GM19455 (cell line): ENCODE measurements at regions not wholly inside any gene's neighbourhood (a gene's known extent, or its start where the extent isn't known, plus 50 kb on each side); places are given as distances from the start of the nearest gene placed in this dataset.

Experiments
- ATAC-seq: cut with Tn5 transposase; IDR thresholded peaks from one replicate; pipeline ENCODE4 v1.9.1; 2021; ENCODE audit not compliant: unreplicated experiment

- no peak for ATAC-seq
Measured at GRCh38 chr3:117366574-117366973, 657.0 kb downstream of the TUSC7 start.

- no peak for ATAC-seq
Measured at GRCh38 chr3:117367861-117368260, 658.3 kb downstream of the TUSC7 start.

DNA sequence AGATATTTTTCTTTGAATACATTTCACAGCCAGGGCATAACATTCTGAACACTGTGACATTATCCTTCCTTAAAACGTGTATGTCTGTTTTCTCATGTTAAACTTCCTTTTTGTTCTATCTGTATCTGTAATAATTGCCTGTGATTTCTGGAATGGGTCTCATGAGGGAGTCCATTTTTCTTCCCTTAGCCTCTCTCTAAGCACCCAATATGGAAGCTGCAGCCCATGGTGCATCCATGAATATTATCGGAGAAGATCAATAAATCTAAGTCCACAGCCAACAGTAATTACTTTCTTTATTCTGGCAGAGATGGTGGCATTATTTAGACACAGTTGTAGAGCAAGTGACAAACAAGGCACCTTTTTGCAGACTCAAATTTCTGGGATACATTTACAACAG, 671.1 kb downstream of the TUSC7 start:
- ATAC-seq: no peak

DNA sequence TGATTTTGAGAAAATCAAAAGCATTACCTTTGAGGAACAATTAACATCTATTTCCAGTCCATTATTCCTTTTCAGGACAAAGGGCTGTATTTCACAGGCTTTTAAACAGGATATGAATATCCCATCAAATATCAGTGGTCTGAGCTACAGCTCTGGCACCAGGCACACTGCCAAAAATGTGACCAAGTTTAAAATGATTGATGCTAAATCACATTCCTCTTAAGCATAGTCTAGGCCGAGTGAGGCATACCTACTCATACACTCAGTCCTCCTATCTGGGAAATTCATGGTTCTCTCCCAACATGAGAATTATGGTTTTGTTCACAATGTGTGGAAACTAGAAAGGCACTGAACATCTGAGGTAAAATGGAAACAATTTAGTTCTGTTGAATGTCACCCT, 683.5 kb downstream of the TUSC7 start:
- ATAC-seq: no peak

DNA sequence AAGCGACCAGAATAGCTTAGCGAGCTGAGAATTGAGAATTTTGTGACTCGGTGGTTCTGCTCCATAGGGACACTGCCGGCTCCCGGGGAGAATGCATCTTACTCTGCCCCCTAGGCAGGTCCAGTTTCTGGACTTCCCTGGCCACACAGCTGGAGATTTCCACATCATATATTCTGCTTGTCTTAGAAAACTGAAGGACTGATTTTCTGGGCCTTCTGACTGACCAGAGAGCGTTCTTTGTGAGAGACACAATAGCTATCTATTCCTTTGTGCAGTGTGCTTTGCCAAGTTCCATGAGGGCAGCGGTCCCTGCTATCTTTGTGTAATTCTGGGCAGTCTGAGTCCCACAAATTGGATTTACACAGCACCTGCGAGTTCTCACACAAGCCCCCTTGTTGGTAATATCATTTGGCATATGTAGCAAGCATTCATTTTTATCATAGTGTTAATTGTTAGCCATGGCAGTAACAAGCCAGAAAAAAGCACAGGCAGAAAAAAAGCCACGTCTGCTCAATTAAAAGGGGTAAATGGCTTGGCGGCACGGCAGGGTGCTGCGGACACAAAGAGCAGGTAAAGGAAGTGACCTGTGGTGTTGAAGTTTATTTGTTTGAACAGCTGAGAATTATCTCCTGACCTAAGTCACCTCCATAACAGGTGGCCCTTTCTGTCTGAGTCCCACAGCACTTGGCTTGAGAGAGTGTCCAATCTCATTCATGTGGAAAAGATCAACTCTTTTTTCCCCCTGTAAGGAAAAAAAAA, 688.7 kb downstream of the TUSC7 start:
- ATAC-seq: no peak

DNA sequence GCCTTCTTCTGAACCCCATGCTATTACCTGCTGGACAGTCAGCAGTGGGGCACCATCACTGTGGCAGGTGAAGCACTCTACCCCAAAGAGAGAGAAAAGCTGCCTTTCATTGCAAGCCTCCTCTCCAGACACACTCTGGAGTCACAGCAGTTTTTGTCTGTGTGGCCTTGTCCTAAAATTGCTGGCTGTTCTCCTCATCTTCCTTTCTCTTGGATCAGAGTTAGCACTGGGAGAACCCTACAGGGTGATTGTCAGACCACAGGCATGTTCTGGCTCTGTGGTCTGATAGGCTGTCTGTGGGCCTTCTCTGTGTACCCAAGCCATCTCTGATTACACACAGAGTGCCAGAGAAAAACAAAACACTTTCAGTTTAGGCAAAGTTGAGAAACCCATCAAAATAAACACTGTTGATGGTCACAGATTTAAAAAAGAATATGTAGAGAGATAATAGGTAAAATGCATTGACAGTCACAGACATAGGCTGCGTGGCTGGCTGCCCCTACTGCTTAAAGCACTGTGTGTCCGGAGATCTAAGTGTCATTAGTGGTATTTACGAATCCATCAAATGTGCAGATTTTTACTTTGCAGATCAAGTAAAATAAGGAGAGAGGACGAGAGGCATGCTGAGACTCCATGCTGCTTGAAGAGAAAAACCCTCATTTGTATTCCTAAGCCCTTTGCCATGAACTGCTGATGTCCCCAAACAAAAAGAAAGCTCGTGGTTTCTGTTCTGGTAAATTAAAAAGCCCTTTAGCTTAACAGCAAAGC, 689.9 kb downstream of the TUSC7 start:
- ATAC-seq: no peak

GRCh38 chr3:117400303-117400702, 690.7 kb downstream of the TUSC7 start:
- no peak for ATAC-seq

DNA sequence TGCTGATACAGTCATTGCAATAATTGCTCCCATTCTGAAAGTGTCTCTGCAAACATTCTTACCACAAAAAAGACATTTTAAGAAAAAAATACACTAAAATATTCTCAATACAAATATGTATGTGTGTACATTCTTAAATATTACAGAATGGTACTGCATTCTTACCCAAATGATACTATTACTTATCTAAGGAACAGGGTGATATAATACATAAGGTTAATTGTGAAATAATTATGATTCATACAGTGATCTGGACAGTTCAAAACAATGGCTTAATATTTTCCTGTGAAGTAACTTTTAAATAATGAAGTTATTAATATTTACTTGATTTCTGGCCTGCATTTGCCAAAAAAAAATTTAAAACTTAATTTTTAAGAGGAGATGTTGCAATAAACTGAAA, 694.6 kb downstream of the TUSC7 start:
- ATAC-seq: no peak

DNA sequence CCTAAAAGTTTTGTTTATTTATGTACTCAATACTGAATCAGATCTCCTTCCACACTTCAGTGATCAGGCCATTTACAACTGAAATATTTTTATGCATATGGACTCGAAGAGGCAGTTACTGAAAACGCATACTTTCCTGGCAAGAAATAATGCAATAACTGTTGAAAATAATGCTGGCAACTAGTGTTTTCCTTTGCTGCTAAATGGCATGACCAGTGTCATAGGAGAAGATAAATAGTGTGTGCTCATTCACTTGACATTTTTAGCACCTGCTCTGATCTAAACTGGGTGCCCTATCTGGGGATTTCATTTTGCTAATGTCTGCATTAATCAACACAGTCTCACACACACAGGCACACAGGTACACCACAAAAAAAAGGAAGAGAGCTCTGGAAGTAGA, 695.2 kb downstream of the TUSC7 start:
- ATAC-seq: no peak

- ATAC-seq: no peak
Measured at GRCh38 chr3:117405359-117405758, 695.8 kb downstream of the TUSC7 start.

DNA sequence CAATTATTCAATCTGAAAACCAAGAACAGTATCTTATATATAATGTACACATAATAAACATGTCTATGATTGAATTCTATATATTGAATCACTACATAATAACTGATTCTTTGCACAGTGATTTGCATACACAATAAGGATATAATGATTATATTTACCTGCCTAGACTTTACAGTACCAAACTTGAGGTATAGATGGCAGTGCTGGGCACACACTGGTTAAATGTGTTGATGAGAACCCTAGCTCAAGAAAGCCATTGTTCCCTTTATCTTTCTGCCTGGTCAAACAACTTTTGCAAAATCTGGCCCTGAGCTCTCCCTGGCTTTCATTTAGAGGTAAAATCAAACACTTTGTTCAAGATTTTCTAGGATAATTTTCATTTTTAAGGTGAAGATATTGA, 697.7 kb downstream of the TUSC7 start:
- no peak for ATAC-seq

DNA sequence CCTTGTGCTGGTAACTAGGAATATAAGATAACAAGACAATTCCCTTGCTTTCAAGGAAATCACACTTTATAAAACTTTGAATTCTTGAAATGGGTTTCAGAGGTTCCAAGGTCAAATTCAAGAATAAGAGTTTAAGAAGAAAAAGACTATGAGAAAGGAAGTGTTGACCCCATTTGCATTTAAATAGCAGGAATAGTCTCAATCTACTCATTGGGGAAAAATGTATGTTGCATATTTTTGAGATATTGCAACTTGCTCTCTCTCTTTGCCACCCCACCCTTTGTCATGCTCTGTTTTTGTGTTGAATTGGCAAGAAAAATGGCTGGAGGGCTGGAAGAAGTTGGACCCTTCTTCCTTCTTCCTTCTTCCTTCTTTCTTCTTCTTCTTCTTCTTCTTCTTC, 699.2 kb downstream of the TUSC7 start:
- no peak for ATAC-seq

DNA sequence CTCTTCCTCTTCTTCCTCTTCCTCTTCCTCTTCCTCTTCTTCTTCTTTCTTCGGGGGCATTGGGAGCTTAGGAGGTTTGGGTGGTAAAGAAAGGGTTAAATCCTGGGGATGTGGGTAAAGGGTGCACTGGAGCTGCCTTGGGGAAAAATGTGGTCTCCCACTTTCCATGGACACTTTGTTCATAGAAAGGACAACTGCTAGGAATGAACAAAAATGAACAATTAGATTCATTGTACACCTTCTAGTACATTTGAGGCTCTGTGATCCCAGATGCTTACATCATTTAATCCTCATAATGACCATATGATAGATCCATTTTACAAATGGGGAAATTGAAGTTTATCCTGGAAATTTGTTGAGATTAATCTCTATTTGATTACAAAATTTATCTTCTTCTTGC, 699.7 kb downstream of the TUSC7 start:
- ATAC-seq: no peak

GRCh38 chr3:117409701-117410459, 700.3 kb downstream of the TUSC7 start:
- no peak for ATAC-seq

DNA sequence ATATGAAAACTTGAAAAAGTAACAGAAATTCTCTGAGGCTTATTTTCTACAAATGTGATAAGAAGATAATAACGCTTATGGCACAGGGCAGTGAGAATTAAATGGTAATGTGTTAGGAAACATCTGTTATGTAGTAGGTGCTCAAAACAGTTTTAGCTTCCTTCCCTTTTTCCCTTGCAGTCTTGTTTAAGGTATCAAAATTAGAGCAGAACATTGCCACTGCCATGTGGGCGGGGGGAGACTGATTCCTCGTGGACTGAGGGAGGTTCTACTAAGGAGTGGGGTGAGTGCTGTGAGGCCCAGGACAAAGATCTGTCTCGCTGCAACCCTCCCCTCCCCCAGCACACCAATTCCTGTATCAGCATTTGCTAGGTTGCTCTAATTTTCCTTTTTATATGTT, 702.4 kb downstream of the TUSC7 start:
- ATAC-seq: no peak

DNA sequence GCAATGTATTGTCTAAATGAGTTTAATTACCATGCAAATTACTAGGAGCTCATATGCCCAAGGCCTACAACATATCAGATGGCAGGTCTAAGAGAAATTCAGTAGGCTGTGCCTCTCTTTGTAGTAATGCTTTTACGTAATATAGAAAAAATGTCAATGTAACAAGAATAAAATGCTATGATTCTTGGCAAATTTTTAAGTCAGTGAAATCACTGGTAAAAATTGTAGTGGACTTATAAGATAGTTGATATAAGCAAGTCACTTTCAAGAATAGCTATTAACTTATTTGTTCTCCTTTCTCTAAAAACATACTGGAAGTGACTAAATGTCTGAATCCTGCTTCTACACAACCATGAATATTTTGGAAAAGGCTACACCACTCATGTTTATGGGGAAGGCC, 707.8 kb downstream of the TUSC7 start:
- ATAC-seq: no peak

- no peak for ATAC-seq
Measured at GRCh38 chr3:117427081-117427480, 717.5 kb downstream of the TUSC7 start.

- ATAC-seq: no peak
Measured at GRCh38 chr3:117433427-117433826, 723.8 kb downstream of the TUSC7 start.

DNA sequence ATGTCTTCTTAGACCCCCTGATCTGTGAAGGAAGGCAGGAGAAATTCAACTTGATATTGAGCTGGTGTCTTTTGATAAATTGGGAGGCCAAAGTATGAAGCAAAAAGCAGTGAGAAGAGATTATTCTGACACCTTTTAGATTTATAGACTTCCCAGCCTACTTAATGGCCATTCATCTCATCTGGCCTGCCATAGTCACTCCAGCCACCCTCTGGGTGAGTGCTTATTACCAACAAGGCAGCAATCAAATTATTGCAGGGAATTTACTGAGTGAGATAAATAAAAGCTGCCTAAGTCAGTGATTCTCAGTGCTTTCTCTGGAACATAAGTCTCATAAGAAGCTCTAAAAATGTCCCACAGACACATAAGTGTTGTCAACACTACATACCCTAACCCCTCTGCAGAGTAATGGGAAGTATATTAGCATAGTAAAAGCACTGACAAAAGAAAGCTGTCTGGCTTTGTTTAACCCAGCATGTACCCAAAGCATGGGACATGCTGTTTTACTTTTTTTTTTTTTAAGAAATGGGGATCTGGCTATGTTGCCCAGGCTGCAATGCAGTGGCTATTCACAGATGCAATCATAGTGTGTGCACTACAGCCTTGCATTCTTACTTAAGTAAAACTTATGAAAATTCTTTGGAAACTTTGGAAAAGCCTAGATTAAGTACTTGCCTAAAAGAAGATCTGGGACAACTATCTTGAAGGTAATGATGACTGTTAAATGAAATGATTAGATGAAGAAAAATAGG, 725.3 kb downstream of the TUSC7 start:
- ATAC-seq: no peak

GRCh38 chr3:117435506-117435905, 725.9 kb downstream of the TUSC7 start:
- no peak for ATAC-seq

GRCh38 chr3:117439812-117440211, 730.2 kb downstream of the TUSC7 start:
- no peak for ATAC-seq
